ENCODE measurements at regions not wholly inside any gene's neighbourhood (a gene's known extent, or its start where the extent isn't known, plus 50 kb on each side); places are given as distances from the start of the nearest gene placed in this dataset.

GRCh38 chr1:104190821-104191220 lies 441.1 kb downstream of the AMY1C start:
- no peak for TF ChIP-seq CTCF (IDR thresholded peaks at IDR 0.05)
- TF ChIP-seq ZFX (IDR thresholded peaks at IDR 0.05; ENCODE audit: borderline replicate concordance) = no peak
